ENCODE measurements at regions not wholly inside any gene's neighbourhood (a gene's known extent, or its start where the extent isn't known, plus 50 kb on each side); places are given as distances from the start of the nearest gene placed in this dataset.

GRCh38 chr2:8549273-8549922, 132.5 kb upstream of the ID2 start:
- 94% methylated on average over 11 of the region's 11 CpGs for WGBS
- Histone ChIP-seq H3K4me1 (ENCODE audit: control insufficient read depth in 4 of 4, insufficient read depth in 4 of 4, low read length in 3 of 4) (peaks cover 0 to 10% (median 5%) of the 10 kb centered on the region in 4 donors), H3K27ac (ENCODE audit: low read depth in 1 of 2, low read length in 2 of 2) (no peak overlapping the region), H3K9ac (ENCODE audit: low read depth in 1 of 2, low read length in 2 of 2) (no peak overlapping the region), H3K9me3 (ENCODE audit: control insufficient read depth in 4 of 4, low read length in 3 of 4) (no peaks in the 10 kb centered on the region), H3K4me3 (ENCODE audit: low read depth in 1 of 3, low read length in 3 of 3) (no peak overlapping the region), H3K36me3 (ENCODE audit: control insufficient read depth in 4 of 4, insufficient read depth in 3 of 4, low read depth in 1 of 4, low read length in 3 of 4) (no peaks in the 10 kb centered on the region), H3K27me3 (ENCODE audit: control insufficient read depth in 4 of 4, insufficient read depth in 4 of 4, low read length in 3 of 4) (no peaks in the 10 kb centered on the region)
- TF ChIP-seq YY1 (IDR thresholded peaks at IDR 0.05) (no peak), GABPA (IDR thresholded peaks at IDR 0.05 in 1 of 2, conservative IDR thresholded peaks at IDR 0.05 in 1 of 2) (no peak), JUND (IDR thresholded peaks at IDR 0.05) (no peak), REST (IDR thresholded peaks at IDR 0.05) (no peak), RXRA (IDR thresholded peaks at IDR 0.05) (no peak), FOXA1 (IDR thresholded peaks at IDR 0.05) (no peak), HNF4G (IDR thresholded peaks at IDR 0.05) (no peak), EGR1 (IDR thresholded peaks at IDR 0.05; ENCODE audit: low read depth in 2 of 2) (no peak), TAF1 (conservative IDR thresholded peaks at IDR 0.05) (no peak), CTCF (IDR thresholded peaks at IDR 0.05; ENCODE audit: low read depth, low read length, missing input control) (no peak), HNF4A (conservative IDR thresholded peaks at IDR 0.05) (no peak), NR2F2 (IDR thresholded peaks at IDR 0.05) (no peak), MAX (IDR thresholded peaks at IDR 0.05) (no peak), RAD21 (IDR thresholded peaks at IDR 0.05) (no peak), ATF3 (IDR thresholded peaks at IDR 0.05) (no peak), SP1 (IDR thresholded peaks at IDR 0.05) (no peak), ZBTB33 (IDR thresholded peaks at IDR 0.05) (no peak)
- DNase-seq (ENCODE audit: low spot score): no peak
